Left lung (tissue), 4 donors: ENCODE measurements at regions not wholly inside any gene's neighbourhood (a gene's known extent, or its start where the extent isn't known, plus 50 kb on each side); places are given as distances from the start of the nearest gene placed in this dataset.

ENCODE experiments used
- ATAC-seq: fragments of 200-7000 bp; cut with Tn5 transposase; one replicate; pipeline ENCODE4 v1.9.1; 2020; ENCODE audit warnings: moderate library complexity
- DNase-seq, 4 donors: peaks; one replicate each; pipeline ENCODE4 v3.0.0-alpha.2; 2013 to 2020
- H3K27ac ChIP-seq, 2 donors: fragments of 200-600 bp; sonication (generic) in 1 of 2; one replicate each; pipeline versions ENCODE4 v1.5.0 to v1.8.0; 2020 to 2021
- H3K27me3 ChIP-seq, 2 donors: fragments of 200-600 bp; sonication (generic) in 1 of 2; one replicate each; pipeline versions ENCODE4 v1.5.0 to v1.8.0; 2020 to 2021
- H3K36me3 ChIP-seq, 2 donors: fragments of 200-600 bp; sonication (generic) in 1 of 2; one replicate each; pipeline versions ENCODE4 v1.5.0 to v1.8.0; 2020 to 2021
- H3K4me1 ChIP-seq, 2 donors: fragments of 200-600 bp; one replicate each; pipeline ENCODE4 v1.8.0; 2021
- H3K4me3 ChIP-seq, 2 donors: fragments of 200-600 bp; sonication (generic) in 1 of 2; one replicate each; pipeline versions ENCODE4 v1.5.0 to v1.8.0; 2020 to 2021; ENCODE audit warnings: mild to moderate bottlenecking in 1 of 2
- H3K9me3 ChIP-seq, 2 donors: fragments of 200-600 bp; sonication (generic) in 1 of 2; one replicate each; pipeline versions ENCODE4 v1.5.0 to v1.8.0; 2020 to 2021
- intact Hi-C, 2 donors: fragments of 100-400 bp; cut with DNase I; formaldehyde crosslinking; loops; one replicate each; pipeline versions ENCODE4 v1.11.2 to v1.14.2; 2022
- TF ChIP-seq, protein P1 (sequence below), 2 donors: fragments of 200-600 bp; sonication (generic) in 1 of 2; IDR thresholded peaks; one replicate each; pipeline versions ENCODE4 v1.5.0 to v1.8.0; 2021; ENCODE audit warnings: antibody characterized with exemption in 2 of 2
- donor health status: DM: no; HTN: yes; CAD: no.
- donor health status: DM: no; HTN: no; CAD: no.

DNA sequence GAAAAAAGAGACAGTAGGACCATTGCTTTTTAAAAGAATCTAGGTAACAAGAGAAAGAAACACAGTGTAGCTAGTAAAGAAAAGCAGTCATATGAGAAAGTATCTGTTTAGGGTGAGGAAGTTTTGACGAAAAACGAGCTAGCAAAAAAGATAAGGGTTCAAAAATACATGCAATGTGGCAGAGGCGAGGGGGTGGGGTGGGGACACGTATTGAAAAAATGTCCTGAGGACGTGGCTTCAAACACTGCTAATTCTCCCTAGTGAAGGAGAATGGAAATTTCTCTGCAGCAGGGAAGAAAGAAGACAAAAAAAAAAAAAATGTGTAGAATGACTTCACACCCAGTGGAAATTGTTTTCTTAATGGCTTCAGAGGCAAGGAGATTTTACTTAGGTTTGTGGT is 856.4 kb upstream of the INTU start:
- no peaks in the 10 kb centered on the region for H3K27me3 ChIP-seq
- DNase-seq (no peak), ATAC-seq (no peak)
- H3K9me3 ChIP-seq: no peaks in the 10 kb centered on the region
- H3K36me3 ChIP-seq: no peaks in the 10 kb centered on the region
- H3K27ac ChIP-seq: no peak overlapping the region
- H3K4me1 ChIP-seq: no peaks in the 10 kb centered on the region
- TF ChIP-seq, protein P1, sequence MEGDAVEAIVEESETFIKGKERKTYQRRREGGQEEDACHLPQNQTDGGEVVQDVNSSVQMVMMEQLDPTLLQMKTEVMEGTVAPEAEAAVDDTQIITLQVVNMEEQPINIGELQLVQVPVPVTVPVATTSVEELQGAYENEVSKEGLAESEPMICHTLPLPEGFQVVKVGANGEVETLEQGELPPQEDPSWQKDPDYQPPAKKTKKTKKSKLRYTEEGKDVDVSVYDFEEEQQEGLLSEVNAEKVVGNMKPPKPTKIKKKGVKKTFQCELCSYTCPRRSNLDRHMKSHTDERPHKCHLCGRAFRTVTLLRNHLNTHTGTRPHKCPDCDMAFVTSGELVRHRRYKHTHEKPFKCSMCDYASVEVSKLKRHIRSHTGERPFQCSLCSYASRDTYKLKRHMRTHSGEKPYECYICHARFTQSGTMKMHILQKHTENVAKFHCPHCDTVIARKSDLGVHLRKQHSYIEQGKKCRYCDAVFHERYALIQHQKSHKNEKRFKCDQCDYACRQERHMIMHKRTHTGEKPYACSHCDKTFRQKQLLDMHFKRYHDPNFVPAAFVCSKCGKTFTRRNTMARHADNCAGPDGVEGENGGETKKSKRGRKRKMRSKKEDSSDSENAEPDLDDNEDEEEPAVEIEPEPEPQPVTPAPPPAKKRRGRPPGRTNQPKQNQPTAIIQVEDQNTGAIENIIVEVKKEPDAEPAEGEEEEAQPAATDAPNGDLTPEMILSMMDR (IDR thresholded peaks at IDR 0.05): no peak
- intact Hi-C loops: no loop called here
- H3K4me3 ChIP-seq: no peak overlapping the region

DNA sequence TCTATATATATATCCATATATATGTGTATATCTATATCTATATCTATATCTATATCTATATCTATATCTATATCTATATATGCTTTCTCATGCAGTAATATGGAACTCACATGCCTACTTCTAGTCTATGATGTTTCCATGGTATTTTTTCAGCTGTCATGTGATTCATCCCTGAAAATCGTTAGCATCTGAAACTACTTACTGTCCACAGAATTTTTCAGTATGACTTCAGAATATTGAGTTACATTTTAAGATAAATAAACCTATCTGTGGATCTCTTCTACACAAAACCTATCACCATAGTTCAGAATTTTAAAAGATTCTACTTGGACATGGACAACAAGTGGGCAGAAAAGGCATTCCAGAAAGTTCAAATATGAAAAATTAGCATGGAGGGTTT is 855.1 kb upstream of the INTU start:
- Histone ChIP-seq H3K27me3 (no peaks in the 10 kb centered on the region), H3K9me3 (no peaks in the 10 kb centered on the region), H3K27ac (no peak overlapping the region), H3K36me3 (no peaks in the 10 kb centered on the region), H3K4me3 (no peak overlapping the region), H3K4me1 (no peaks in the 10 kb centered on the region)
- intact Hi-C loops: no loop called here
- TF ChIP-seq, protein P1 (IDR thresholded peaks at IDR 0.05): no peak
- ATAC-seq (no peak), DNase-seq (no peak)

DNA sequence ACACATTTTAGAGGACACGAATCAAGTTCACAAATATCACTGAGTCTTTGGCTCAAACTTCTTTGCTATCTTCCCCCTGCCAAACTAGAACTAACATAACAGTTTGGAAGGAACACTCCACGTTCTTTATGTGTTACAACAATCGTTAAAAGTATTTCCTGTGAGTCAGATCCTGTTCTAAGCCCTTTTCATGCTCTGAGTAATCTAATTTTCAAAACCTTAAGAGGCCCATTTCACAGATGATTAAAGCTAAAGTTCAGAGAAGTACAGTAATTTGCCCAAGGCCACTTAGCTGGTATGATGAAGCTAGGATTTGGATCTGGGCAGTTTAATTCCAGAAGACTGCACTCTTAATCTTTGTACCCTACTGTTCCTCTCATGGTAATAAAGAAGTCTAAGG is 854.4 kb upstream of the INTU start:
- no peak overlapping the region for H3K4me3 ChIP-seq
- H3K9me3 ChIP-seq: no peaks in the 10 kb centered on the region
- H3K4me1 ChIP-seq: no peaks in the 10 kb centered on the region
- no peak overlapping the region for H3K27ac ChIP-seq
- no peak for DNase-seq
- no peaks in the 10 kb centered on the region for H3K36me3 ChIP-seq
- intact Hi-C loops: no loop called here
- H3K27me3 ChIP-seq: no peaks in the 10 kb centered on the region
- peak; percentile 65 for ATAC-seq
- TF ChIP-seq, protein P1 (IDR thresholded peaks at IDR 0.05): no peak

DNA sequence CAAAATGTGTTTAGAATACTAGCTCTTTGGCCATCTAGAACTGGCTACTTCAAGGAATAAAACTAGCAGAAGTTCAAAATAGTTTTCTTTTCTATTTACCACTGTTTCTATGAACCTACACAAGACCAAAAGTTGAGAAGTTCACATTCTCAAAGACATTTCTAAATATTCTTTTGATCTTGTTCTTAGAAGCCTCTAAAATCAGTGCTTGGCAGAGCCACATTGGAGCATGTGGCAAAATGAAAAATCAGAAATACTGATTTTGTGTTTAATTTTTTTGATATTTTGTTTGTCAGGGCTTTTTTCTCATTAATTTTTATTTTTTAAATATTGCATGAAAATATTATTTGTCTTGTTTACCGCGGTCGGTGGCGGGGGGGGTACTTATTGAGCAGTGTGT is 853.8 kb upstream of the INTU start:
- TF ChIP-seq, protein P1 (IDR thresholded peaks at IDR 0.05): no peak
- Histone ChIP-seq H3K4me3 (no peak overlapping the region), H3K9me3 (no peaks in the 10 kb centered on the region), H3K27me3 (no peaks in the 10 kb centered on the region), H3K4me1 (no peaks in the 10 kb centered on the region), H3K36me3 (no peaks in the 10 kb centered on the region), H3K27ac (no peak overlapping the region)
- intact Hi-C loops: no loop called here
- DNase-seq: no peak
- ATAC-seq: no peak

DNA sequence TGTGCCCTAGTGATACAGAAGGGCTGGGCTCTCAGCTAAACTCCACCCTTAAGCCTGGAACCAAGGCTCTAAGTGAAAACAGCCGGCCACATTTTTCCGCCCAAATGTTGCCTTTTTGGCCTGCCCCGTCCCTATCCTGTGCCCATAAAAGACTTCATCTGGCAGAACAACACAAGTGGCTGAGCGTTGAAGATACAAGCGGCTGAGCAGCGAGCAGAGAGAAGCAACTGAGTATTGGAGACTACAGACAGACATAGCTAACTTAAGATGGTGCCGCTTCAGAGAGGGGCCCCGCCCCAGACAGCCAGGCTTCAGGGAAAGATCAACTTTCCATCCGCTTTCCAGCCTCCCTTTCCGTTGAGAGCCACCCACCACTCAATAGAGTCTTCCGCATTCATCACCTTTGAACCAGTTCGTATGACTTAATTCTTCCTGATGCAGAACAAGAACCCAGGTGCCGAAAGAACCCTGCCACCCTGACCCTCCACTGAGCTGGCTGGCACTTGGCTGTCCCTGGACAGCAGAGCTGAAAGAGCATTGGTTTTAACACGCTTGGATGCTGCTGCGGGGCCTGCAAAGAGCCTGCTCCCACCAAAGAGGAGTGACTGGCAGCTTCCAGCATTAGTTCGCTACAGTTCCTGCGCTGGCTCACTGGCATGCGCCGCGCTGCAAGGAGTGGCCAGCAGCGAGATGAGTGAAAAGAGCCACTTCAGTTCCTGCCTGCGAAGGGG is 853.2 kb upstream of the INTU start:
- no peaks in the 10 kb centered on the region for H3K36me3 ChIP-seq
- H3K27ac ChIP-seq: no peak overlapping the region
- no peaks in the 10 kb centered on the region for H3K9me3 ChIP-seq
- no peak overlapping the region for H3K4me3 ChIP-seq
- TF ChIP-seq, protein P1 (IDR thresholded peaks at IDR 0.05): no peak
- no peak for DNase-seq
- H3K27me3 ChIP-seq: no peaks in the 10 kb centered on the region
- no peak for ATAC-seq
- no peaks in the 10 kb centered on the region for H3K4me1 ChIP-seq
- intact Hi-C loops: no loop called here
